ENCODE measurements at regions not wholly inside any gene's neighbourhood (a gene's known extent, or its start where the extent isn't known, plus 50 kb on each side); places are given as distances from the start of the nearest gene placed in this dataset.

DNA sequence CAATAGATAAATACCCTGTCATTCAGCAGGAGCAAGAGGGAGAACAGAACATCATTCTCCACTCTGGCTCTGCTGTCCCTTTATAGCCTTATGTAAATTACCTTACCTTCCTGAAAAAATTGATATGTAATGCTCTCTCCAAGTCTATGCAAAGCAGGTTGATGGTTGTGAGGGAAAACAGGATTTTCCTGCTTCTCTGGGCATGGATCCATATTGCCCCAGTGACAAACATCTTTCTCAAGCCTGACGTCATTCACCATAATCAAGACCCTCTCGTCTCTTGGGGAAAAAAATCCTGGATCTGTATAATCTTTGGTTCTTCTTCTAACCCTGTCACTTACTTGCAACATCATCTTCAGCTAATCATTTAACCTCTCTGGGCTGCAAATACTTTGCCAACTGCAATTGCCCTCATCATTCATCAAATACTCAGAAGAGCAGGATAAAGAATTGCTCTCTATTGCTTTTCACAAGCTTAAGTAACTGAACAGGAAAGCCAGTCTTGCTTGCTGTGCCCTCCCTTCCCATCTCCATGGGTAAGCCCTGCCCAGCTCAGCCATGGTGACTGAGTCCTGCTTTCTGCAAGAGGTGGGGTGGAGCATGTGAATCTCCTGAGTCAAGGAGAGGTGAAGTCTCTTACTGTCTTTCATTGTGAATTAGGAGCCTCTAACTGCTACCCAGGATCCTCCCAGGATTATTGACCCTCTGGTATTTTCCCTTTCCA, 123.7 kb upstream of the KLF7 start:
- no peak for DNase-seq (ENCODE audit: low read depth, low spot score)

DNA sequence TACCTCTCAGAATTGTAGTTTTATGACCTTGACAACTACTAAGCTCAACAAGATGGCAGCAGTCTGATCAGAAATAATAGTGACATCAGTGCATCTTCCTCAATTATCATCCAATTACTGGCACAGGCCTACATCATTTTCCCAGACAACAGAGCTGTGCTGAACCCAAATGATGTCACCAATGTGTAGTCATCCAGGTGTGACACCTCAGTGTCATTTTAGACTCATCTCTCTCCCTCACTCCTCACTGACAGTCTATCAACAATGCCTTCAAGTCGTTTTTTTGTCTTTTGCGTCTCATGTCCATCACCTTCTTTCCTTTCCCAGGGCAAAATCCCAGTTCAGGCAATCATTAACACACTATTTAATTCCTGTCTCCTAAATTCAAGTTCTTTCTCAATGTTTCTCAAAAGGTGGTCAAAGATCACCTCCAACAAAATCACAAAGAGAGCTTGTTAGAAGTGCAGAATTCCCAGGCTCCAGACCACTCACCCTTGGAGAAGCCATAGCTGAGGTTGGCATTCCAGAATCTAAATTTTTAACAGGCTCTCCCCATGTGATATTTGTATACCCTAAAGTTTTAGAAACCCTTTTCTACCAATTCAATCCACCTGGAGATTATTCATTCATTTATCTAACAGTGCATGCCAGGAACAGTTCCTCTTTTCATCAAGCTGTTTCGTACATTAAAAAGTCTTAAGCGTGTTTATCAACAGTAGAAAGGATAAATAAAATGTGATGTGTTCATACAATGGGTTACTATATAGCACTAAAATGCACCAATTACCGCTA, 125.3 kb upstream of the KLF7 start:
- DNase-seq (ENCODE audit: low read depth, low spot score): no peak

DNA sequence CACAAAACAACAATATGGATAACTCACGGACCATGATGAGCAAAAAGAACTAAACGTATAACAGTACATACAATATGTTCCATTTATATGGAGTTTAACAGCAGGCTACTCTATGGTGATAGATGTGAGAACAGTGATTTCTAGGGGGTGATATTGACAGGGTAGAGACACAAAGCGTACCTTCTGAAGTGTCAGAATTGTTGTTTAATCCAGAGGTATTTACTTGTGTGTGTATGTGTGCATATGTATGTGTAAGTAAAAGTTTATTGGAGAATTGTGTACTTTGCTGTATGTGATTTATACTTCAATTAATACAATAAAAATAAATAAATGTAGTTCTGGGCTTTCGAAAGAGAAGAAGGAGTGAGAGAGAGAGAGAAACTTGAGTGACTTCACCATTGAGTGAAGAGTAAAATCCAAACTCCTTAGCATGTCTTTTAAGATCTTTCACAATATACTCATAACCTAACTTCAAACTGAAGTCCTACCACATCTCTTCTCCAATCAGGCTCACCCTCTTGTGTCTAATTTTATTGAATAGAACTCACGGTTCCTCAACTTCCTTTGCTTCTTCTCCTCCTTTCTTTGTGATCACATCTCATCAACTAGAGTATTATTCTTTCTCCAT, 126.0 kb upstream of the KLF7 start:
- no peak for DNase-seq (ENCODE audit: low read depth, low spot score)

DNA sequence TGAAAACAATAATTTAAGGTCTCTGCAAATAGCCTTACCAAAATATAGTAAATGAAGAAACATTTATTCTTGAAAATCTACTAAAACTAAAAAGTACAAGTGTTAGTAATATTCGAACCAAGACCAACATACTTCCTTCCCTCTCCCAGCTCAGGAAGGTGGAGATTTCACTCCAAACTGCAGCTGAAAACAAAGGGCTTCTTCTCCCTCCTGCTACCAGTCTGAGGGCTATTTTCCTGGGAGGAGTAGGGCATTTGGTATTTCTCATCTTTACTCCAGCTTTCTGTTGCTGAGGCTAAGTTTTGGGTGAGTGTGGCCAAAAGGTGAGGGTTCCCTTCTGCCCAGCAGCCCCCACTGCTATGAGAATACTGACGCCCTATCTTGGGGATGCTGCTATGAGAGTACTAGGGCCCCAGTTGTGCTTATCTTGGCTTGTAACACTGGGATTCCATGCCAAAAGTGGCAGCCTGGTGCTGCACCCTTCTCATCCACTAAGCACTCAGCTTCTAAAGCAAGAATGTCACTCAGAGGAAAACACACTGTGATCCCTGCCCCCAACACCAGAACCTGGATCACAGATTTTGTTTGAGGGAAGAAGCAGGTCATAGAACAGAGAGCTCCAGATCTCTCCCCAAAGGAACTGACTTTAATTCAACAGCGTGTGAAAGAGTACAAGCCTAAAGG, 130.7 kb upstream of the KLF7 start:
- no peak for DNase-seq (ENCODE audit: low read depth, low spot score)

DNA sequence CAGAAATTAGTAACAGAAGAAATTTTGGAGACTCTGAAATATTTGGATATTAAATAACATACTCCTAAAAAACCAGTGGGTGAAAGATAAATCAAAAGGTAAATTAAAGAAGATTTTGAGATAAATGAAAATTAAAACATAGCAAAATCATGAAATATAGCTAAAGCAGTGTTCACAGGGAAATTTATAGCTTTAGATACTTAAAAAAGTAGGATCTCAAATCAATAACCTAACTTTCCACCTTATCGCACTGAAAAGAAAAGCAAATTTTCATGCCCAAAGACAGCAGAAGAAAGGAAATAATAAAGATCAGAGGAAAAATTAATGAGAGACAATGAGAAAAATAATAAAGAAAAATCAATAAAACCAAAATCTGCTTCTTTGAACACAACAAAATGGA, 135.1 kb upstream of the KLF7 start:
- DNase-seq (ENCODE audit: low read depth, low spot score): no peak

DNA sequence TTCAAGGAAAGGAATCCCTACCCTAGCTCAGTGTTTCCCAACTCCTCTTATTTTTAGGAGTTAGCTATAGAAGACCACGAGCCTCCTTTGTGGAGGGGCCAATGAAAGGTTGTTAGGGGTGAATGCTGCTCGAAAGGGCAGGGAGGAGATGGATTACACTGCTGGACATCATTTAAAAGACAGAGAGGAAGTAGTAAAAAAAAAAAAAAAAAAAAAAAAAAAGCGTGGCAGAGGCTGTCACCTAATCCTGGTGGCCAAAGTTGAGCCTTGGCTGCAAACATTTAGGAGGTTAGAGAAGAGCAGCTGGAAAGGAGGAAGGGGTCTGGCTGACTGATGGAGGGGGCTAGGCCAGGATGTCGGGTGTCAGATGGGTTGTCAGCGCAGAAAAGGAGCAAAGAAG, 139.0 kb upstream of the KLF7 start:
- no peak for DNase-seq (ENCODE audit: low read depth, low spot score)

DNA sequence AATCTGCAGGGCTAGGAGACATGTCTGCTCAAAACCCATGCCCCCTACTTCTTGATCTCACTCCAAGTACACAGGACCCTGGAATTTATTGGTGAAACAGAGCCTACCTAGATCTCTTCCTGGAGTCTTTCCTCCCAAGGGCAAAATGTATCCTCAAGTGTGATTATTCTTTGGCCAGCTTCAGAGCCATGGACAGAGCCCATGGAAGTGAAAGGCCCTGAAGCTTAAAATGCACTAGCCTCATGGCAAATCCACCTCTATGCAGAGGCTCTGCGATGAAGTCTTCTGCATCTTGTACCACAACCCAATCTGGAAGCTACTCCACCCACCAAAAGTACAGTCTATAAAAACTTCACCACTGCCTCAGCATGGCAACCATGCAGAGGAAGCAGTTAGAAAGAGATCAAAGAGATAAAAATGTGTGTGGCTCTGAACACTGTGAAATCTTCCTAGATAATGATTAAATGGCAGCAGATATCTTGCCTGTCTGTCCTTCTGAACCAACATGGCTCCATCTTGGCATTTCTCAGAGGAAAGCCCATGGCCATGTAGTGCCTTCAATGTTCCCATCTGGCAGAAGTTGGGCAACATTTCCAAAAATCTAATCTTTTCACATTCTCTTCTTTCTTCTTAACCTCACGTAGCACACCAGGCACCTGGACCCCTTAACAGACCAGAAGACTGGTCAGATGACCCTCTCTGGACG, 142.9 kb upstream of the KLF7 start:
- DNase-seq (ENCODE audit: low read depth, low spot score): no peak

DNA sequence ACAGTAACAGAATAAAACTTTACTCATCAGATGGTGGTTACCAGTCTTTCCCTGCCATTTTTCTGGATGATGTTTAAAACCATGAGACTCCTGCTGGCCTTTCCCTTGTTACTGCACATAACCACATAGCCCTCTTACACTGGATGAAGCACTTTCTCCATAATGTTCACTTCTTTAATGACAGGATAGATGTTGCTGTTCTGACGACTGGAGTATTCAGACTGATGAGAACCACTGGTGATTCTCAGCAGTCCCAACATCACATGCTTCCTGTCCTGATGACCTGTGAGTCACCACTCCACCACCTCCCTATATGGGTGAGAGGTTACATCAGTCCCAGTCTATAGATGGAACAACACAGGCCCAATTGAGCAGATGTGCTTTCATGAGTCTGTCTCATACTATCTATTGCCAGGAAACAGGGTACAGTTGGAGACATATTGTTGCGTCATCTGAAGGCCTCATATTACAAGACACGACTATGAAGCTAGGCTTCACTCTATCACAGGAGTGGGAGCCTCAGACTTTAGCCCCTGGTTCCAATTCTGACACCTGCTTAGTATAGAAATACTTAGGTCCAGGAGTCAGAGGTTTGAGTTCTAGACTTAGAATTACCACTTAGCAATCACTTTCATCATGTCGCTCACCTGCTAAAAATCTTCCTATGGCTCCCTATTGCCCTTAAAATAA, 145.7 kb upstream of the KLF7 start:
- peak; percentile 88 for DNase-seq (ENCODE audit: low read depth, low spot score)

DNA sequence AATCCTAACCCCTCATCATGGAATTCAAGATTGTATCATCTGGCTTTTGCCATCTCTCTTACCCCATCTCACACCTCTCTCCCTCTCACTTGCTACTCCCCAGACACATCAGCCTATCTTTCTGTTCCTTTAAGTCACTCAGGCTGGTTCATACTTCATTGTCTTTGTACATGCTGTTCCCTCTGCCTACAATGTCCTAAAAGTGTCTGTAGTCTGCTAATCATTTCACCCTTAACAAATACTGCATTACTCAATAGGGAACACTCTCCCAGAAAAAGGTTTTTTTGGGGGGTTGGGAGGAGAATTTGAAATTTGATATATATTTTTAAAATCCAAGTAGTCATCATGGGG, 146.2 kb upstream of the KLF7 start:
- DNase-seq (ENCODE audit: low read depth, low spot score): no peak

DNA sequence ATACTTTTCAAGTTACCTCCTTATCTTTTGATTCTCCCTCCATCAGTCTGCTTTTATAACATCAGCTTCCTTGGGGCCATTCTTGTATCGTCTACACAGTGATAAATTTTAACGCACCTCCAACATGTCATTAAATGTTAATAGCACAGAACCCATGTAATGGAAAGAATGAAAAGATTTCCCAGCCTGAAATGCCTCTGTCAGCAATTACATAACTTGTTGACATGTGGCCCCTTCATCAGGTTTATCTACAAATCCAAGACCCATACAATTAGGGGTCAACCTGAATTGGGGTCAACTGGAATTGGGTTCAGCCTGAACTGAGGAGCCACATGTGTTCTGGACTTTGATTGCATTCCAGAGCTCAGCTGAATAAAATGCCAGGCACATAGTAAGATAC, 148.2 kb upstream of the KLF7 start:
- DNase-seq (ENCODE audit: low read depth, low spot score): no peak

DNA sequence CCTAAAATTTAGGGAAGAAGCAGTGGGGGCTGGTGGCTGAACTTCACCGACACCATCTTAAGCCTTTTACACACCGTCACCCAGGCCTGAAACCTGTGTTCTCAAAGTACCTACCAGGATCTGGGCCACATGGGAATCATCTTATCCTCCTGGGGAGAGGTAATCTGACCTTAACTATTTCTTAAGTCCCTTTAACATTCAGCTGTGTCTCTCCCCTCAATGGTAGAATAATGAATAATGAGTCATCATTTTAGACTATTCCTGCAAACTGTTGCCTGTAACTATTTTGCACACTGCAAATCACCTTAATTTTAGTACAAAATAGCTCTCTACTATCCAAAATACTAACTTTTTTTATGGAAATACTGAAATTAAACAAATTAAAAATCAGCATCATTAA, 149.4 kb upstream of the KLF7 start:
- DNase-seq (ENCODE audit: low read depth, low spot score): no peak

DNA sequence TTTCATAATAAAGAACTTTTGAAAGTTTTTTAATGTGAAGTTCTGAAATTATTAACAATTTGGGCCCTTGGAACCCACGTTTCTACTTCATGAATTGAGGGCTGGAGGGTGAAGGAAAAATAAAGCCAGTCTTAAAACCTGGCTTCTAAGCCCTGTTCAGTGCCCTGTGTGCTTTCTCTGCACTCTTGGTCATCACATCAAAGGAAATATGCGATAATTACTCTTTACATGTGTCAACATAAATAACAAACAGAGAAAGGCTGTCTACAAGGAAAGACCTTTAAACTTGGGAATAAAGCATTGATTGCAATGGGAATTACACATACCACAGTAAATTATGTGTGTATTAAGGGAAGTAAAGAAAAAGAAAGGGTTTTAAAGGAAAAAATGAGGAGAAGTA, 150.7 kb upstream of the KLF7 start:
- DNase-seq (ENCODE audit: low read depth, low spot score): no peak

DNA sequence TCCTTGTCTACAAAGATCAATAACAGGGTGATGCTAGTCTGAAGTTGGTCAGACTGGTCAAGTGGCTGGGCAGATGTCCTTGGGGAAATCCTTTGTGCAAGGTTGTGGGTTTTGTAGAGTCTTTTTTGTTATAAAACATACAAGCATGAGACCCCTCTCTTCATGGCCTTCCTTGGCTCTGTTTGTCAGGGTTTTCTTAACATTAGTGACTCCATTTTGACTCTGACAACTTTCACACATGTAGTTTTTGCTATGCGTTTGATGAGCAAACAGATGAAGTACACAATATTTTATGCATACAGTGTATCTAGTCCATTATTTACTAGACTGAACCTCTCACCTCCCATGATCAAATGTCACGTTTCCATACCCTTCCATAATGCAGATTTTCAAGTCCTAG, 151.2 kb upstream of the KLF7 start:
- DNase-seq (ENCODE audit: low read depth, low spot score): no peak

DNA sequence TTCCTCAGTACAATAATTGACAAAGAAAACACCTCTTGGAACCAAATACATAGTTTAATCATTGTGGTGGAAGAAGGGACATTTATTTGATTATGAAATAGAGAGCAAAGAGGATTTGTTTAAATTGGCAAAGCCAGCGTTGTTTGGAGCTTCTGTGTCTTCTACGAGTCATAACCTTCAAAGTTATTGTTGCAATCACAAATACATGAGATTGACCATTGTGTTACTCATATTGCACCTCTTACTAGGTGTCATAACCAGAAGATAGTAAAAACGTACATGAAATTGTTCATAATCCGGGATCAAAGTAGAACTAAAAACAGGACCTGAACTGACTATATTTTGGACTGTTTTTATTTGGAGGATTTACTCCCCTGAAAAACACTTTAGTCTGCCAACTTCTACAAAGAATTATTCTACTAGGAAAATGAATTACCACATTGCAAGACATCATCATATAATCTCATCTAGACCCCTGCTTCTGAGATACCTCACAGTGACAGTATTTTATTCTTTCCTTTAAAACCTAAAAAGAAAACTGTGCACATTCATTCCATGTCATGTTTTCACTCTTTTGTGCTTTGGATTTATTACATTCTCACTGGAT, 151.7 kb upstream of the KLF7 start:
- no peak for DNase-seq (ENCODE audit: low read depth, low spot score)

DNA sequence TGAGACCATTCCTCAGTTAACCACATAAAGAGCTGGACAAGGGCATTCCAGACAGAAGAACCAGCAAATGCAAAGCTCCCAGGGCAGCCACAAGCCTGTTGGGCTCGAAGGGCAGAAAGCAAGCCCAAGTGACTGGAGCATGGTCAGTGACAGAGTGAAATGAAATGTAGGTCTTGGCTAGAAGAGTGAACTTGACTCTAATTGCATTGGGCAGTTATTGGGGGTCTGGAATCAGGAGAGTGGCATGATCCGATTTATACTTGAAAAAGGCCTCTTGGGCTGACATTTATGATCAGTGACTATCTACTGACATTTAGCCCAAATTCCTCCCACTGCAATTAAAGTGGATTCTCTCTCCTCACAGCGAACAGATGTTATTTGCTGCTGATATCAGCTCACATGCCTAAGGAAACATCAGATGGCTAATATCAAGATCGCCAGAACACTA, 152.5 kb upstream of the KLF7 start:
- no peak for DNase-seq (ENCODE audit: low read depth, low spot score)

DNA sequence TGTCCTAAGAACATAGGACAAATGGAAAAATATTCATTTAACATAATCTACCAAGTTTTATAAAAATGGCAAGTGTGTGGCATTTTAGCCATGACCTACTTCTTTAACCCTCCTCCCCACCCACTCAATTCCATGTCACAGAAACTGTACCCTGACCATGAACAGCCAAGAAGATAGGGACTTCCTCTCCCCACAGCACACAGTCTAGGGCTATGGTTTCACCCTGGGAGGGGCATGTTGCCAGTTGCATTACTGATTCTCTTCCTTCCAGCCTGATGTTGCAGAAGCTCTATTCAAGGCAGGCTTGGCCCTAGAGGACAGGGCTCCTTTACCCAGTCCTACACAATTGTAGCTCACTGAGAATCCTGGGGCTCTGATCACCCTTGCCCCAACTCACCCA, 153.6 kb upstream of the KLF7 start:
- DNase-seq (ENCODE audit: low read depth, low spot score): no peak

DNA sequence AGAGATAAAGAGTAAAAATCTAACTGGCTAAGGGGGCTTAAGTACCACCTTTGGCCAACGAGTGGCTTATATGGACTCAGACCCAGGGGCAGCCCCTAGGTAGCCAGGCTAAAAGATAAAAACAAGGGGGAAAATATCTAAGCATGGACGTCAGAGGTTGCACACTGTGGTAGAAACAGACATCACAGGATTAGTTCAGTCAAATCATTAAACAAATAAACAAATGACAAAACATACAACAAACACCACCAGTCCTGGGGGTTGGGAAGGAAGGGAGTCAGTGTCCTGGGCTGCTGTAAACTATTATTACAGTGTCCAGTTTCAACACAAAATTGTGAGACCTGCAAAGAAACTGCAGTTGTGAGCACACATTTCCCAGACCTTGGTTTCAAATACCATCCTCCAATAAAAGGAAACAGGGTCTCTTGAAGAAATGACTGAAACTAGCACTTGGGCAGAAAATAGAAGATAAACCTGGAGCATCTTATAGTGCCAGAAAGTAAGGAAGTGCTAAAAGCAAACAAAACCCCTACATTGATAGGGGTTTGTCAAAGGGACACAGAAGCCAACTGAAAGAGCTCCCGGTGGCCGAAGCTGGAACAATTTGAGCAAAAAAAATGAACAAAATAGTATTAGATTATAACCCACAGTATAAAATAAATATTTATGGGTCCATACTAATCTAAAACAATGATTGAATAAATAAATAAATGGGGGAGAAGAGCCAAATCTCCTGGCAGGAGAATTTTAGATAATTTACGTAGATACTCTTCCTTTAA, 154.8 kb upstream of the KLF7 start:
- DNase-seq (ENCODE audit: low read depth, low spot score): no peak

DNA sequence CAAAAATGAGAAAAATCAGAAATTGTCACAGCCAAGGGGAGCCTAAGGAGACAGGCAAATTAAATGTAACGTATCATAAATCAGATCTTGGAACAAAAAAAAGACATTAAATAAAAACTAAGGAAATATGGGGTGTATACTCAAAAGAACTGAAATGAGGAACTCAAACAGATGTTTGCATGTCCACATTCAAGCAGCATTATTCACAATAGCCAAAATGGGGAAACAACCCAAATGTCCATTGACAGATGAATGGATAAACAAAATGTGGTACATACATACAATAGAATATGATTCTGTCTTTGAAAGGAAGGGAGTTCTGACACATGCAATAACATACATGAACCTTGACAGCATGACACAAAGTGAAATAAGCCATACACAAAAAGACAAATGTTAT, 155.8 kb upstream of the KLF7 start:
- no peak for DNase-seq (ENCODE audit: low read depth, low spot score)

DNA sequence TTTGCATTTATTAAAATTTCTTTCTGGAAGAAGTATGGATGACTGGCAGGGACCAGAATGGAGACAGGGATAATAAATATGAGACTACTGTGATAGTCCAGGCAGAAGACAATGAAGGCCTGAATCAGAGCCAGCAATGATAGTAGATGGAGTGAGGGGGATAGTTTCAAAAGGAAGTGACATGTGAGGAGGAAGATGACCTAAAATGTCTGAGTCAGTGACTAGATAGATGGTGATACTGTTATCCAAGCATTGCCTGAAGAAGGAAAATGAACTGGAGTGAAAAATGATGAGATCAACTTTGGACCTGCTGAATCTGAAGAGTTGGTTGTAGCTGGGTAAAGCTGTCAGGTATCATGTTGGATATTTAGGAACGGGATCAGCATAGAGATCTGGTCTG, 158.3 kb upstream of the KLF7 start:
- no peak for DNase-seq (ENCODE audit: low read depth, low spot score)

DNA sequence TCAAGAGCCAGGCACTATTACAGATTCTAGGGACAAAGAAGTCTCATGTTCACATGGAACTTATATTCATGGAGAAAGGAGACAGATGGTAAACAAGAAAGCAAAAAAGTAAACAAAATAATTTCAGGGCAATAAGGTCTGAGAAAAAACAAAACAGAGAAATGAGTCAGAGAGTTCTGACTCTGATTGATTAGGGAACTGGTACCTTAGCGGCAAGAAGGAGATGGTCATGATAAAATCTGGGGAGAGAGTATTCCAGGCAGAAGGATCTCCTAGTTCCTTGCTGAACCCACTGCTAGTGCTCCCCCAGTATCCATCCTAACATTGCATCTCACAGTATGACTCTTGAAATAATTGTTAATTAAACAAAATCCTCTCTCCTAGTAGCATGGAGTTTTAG, 161.8 kb upstream of the KLF7 start:
- no peak for DNase-seq (ENCODE audit: low read depth, low spot score)

Measured in smooth muscle cell of the brain vasculature (primary cell).